Natural killer cell (primary cell): ENCODE measurements at regions not wholly inside any gene's neighbourhood (a gene's known extent, or its start where the extent isn't known, plus 50 kb on each side); places are given as distances from the start of the nearest gene placed in this dataset.
"Not testable (repeated sequence)": the region's sequence is repeated elsewhere in the genome, so short reads cannot be mapped to it uniquely, and the experiment has no call there.

ENCODE experiments used
- ATAC-seq, 3 donors: fragments of 150-1000 bp in 2 of 3; fragments of 200-7000 bp in 1 of 3; cut with Tn5 transposase; 1 replicate in 1 of 3; 2 replicates in 2 of 3; pipeline ENCODE4 v1.10.0; 2021; ENCODE audit warnings: mild to moderate bottlenecking in 2 of 3, moderate library complexity in 2 of 3
- DNase-seq, 2 donors: peaks; one replicate each; pipeline versions ENCODE4 v3.0.0 to v3.0.0-alpha.2; 2013 to 2021; ENCODE audit warnings: mixed read lengths in 1 of 2
- H3K27ac ChIP-seq: one replicate; pipeline ENCODE4 v1.5.1; 2013; ENCODE audit warnings: mild to moderate bottlenecking, low read length
- H3K27me3 ChIP-seq: one replicate; pipeline ENCODE4 v1.6.1; 2013; ENCODE audit warnings: low read length; ENCODE audit not compliant: control insufficient read depth, insufficient read depth
- H3K36me3 ChIP-seq: one replicate; pipeline ENCODE4 v1.6.1; 2013; ENCODE audit warnings: low read length; ENCODE audit not compliant: control insufficient read depth, insufficient read depth
- H3K4me1 ChIP-seq: one replicate; pipeline ENCODE4 v1.6.1; 2013; ENCODE audit warnings: low read length; ENCODE audit not compliant: control insufficient read depth, insufficient read depth
- H3K4me3 ChIP-seq: one replicate; pipeline ENCODE4 v1.5.1; 2013; ENCODE audit warnings: low read length
- H3K9me3 ChIP-seq: one replicate; pipeline ENCODE4 v1.6.1; 2013; ENCODE audit warnings: low read length; ENCODE audit not compliant: control insufficient read depth, insufficient read depth
- H3K27ac Mint-ChIP-seq, 2 donors: one replicate each; pipeline ENCODE4 v1.8.0; 2022; ENCODE audit warnings: mild to moderate bottlenecking in 2 of 2, mixed read lengths in 2 of 2, moderate library complexity in 1 of 2
- H3K27me3 Mint-ChIP-seq, 2 donors: one replicate each; pipeline ENCODE4 v1.8.0; 2022; ENCODE audit warnings: low read depth in 2 of 2, mixed read lengths in 2 of 2
- H3K36me3 Mint-ChIP-seq: one replicate; pipeline ENCODE4 v1.8.0; 2022; ENCODE audit warnings: mixed read lengths
- H3K4me1 Mint-ChIP-seq, 2 donors: one replicate each; pipeline ENCODE4 v1.8.0; 2022; ENCODE audit warnings: mixed read lengths in 2 of 2
- H3K4me3 Mint-ChIP-seq: one replicate; pipeline ENCODE4 v1.8.0; 2022; ENCODE audit warnings: mild to moderate bottlenecking, moderate library complexity, mixed read lengths
- H3K9me3 Mint-ChIP-seq, 2 donors: one replicate each; pipeline ENCODE4 v1.8.0; 2022; ENCODE audit warnings: mixed read lengths in 2 of 2
- CTCF ChIP-seq: fragments of 200-600 bp; IDR thresholded peaks from one replicate; pipeline ENCODE4 v1.8.0; 2022; ENCODE audit warnings: antibody characterized with exemption
- WGBS: methylation state at CpG from one replicate; pipeline ENCODE4 v1.1.7; 2013; ENCODE audit warnings: missing lambda C conversion rate; ENCODE audit not compliant: insufficient coverage; 5-methylcytosine and 5-hydroxymethylcytosine counted together
- intact Hi-C: fragments of 100-400 bp; cut with micrococcal nuclease; formaldehyde crosslinking; loops from one replicate; pipeline ENCODE4 v1.14.2; 2022

GRCh38 chr6:128580224-128581110 lies 60.1 kb upstream of the PTPRK start:
- intact Hi-C loops = no loop called here
- no peak overlapping the region for H3K27ac Mint-ChIP-seq
- Histone ChIP-seq H3K27ac (no peak overlapping the region), H3K4me3 (no peak overlapping the region), H3K36me3 (no peaks in the 10 kb centered on the region), H3K4me1 (no peaks in the 10 kb centered on the region), H3K9me3 (no peaks in the 10 kb centered on the region), H3K27me3 (no peaks in the 10 kb centered on the region)
- no peak for ATAC-seq
- DNase-seq = no peak
- no peaks in the 10 kb centered on the region for H3K27me3 Mint-ChIP-seq
- TF ChIP-seq CTCF = no peak
- 94% methylated on average over 40 of the region's 41 CpGs for WGBS
- no peaks in the 10 kb centered on the region for H3K36me3 Mint-ChIP-seq
- H3K4me1 Mint-ChIP-seq = no peaks in the 10 kb centered on the region
- H3K9me3 Mint-ChIP-seq = peaks cover 0 to 7% of the 10 kb centered on the region in 2 donors
- no peak overlapping the region for H3K4me3 Mint-ChIP-seq

- H3K9me3 ChIP-seq, H3K36me3 ChIP-seq, H3K27ac ChIP-seq, H3K4me3 ChIP-seq, H3K27ac Mint-ChIP-seq, intact Hi-C loops, H3K4me3 Mint-ChIP-seq, H3K27me3 ChIP-seq, H3K36me3 Mint-ChIP-seq, H3K27me3 Mint-ChIP-seq, H3K4me1 ChIP-seq, ATAC-seq, H3K4me1 Mint-ChIP-seq, H3K9me3 Mint-ChIP-seq, DNase-seq: not testable (repeated sequence)
- WGBS = 93% methylated on average over 5 of the region's 5 CpGs
These were observed 54.9 kb upstream of the PTPRK start for GRCh38 chr6:128575254-128575653.

GRCh38 chr6:128574402-128574801 lies 54.0 kb upstream of the PTPRK start:
- Mint-ChIP-seq H3K27me3 (no peaks in the 10 kb centered on the region), H3K36me3 (no peaks in the 10 kb centered on the region), H3K4me1 (no peaks in the 10 kb centered on the region), H3K27ac (no peak overlapping the region), H3K4me3 (no peak overlapping the region), H3K9me3 (peaks cover 2 to 3% of the 10 kb centered on the region in 2 donors)
- Histone ChIP-seq H3K9me3 (no peaks in the 10 kb centered on the region), H3K4me3 (no peak overlapping the region), H3K27me3 (no peaks in the 10 kb centered on the region), H3K4me1 (no peaks in the 10 kb centered on the region), H3K27ac (no peak overlapping the region), H3K36me3 (no peaks in the 10 kb centered on the region)
- ATAC-seq (no peak), DNase-seq (no peak)
- intact Hi-C loops = no loop called here
- TF ChIP-seq CTCF = no peak

GRCh38 chr6:128573036-128573435 lies 52.6 kb upstream of the PTPRK start:
- Histone ChIP-seq H3K27ac (no peak overlapping the region), H3K9me3 (no peaks in the 10 kb centered on the region), H3K36me3 (no peaks in the 10 kb centered on the region), H3K4me3 (no peak overlapping the region), H3K27me3 (no peaks in the 10 kb centered on the region), H3K4me1 (no peaks in the 10 kb centered on the region)
- H3K27me3 Mint-ChIP-seq = no peaks in the 10 kb centered on the region
- intact Hi-C loops = no loop called here
- peaks cover 2 to 3% of the 10 kb centered on the region in 2 donors for H3K9me3 Mint-ChIP-seq
- H3K4me1 Mint-ChIP-seq = no peaks in the 10 kb centered on the region
- no peak overlapping the region for H3K4me3 Mint-ChIP-seq
- H3K27ac Mint-ChIP-seq = no peak overlapping the region
- ATAC-seq (no peak), DNase-seq (no peak)
- no peaks in the 10 kb centered on the region for H3K36me3 Mint-ChIP-seq
- TF ChIP-seq CTCF = no peak
- 96% methylated on average over 8 of the region's 8 CpGs for WGBS
